HG03575 (cell line): ENCODE measurements at regions not wholly inside any gene's neighbourhood (a gene's known extent, or its start where the extent isn't known, plus 50 kb on each side); places are given as distances from the start of the nearest gene placed in this dataset.
"Not testable (repeated sequence)": the region's sequence is repeated elsewhere in the genome, so short reads cannot be mapped to it uniquely, and the experiment has no call there.

Experiments used
- ATAC-seq: cut with Tn5 transposase; IDR thresholded peaks from one replicate; pipeline ENCODE4 v1.9.1; 2021; ENCODE audit not compliant: unreplicated experiment, insufficient number of reproducible peaks, low FRiP score; ENCODE audit errors: extremely low read depth

GRCh38 chr9:106772523-106773290, 90.3 kb upstream of the ZNF462 start:
- no peak for ATAC-seq

- ATAC-seq, result no peak
These were observed 89.2 kb upstream of the ZNF462 start for GRCh38 chr9:106773750-106774149.

GRCh38 chr9:106775960-106776359, 87.0 kb upstream of the ZNF462 start:
- no peak for ATAC-seq

- ATAC-seq, result no peak
These were observed 83.2 kb upstream of the ZNF462 start for GRCh38 chr9:106779796-106780195.

DNA sequence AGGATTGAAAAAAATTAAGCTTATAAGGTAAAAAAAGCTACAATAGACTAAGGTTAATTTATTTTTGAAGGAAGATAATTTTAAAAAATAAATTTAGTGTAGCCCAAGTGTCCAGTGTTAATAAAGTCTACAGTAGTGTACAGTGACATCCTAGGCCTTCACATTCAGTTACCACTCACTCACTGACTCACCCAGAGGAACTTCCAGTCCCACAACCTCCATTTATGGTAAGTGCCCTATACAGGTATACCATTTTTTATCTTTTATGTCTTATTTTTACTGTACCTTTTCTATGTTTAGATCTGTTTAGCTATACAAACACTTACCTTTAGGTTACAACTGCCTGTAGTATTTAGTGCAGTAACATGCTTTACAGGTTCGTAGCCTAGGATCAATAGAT, 79.8 kb upstream of the ZNF462 start:
- ATAC-seq, result no peak

DNA sequence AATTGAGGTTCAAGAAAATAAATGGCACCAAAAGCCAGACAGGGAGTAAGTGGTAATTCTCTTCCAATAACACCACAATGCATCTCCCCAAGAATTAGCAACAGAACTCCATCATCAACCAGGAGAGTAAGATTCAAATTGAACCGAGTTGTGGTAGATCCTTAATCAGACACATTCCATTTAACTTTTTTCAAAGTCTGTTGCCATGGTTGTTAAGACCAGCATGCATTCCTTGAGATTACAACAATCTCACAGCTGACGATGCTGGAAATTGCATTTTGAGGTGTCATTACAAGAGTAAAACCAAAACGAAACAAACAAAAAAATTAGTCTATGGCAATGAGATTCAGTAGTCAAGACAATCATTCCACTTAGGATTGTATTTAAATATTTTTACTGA, 78.9 kb upstream of the ZNF462 start:
- ATAC-seq, result no peak

- ATAC-seq, result no peak
These were observed 77.8 kb upstream of the ZNF462 start for GRCh38 chr9:106785200-106785599.

- not testable (repeated sequence) for ATAC-seq
These were observed 74.9 kb upstream of the ZNF462 start for GRCh38 chr9:106788021-106788420.

DNA sequence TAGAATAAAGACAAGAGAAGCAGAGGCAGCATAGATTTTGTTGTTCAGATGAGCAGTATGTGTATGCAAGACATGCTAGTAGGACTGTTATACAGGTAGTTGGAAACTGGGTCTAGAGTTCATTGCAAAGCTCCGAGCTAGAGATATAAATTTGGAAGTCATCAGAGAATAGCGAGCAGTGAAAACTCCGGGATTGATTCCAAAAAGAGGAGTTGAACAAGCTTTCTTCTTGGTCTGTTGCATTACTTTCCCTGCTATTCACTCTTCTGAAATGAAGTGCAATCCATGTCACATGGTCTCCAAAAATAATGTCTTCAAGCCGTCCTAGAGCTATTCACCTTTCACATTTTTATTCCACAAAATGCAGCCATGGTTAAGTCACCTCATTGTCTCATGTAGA, 67.9 kb upstream of the ZNF462 start:
- ATAC-seq, result no peak

DNA sequence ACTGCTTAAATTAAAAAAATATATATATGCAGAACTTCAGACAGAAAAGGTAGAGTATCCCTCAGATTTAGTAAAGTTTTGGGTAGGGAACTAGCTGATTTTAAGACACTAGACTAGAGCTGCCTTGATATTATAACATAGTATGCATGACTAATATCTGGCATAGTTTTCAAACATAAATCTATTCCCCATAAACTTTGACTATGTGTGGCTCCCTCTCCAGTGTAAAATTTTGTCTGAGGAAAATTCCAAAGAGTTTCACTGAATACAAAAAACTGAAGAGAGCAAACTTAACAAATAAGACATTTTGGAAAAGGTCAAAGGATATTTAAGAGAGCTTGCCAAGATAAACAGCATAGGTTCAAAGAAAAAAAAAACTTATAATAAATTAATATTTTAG, 66.2 kb upstream of the ZNF462 start:
- no peak for ATAC-seq

- no peak for ATAC-seq
These were observed 65.7 kb upstream of the ZNF462 start for GRCh38 chr9:106797299-106797698.

GRCh38 chr9:106798016-106798799, 64.8 kb upstream of the ZNF462 start:
- ATAC-seq, result no peak

- no peak for ATAC-seq
These were observed 63.8 kb upstream of the ZNF462 start for GRCh38 chr9:106799152-106799551.

- no peak for ATAC-seq
These were observed 62.2 kb upstream of the ZNF462 start for GRCh38 chr9:106800701-106801270.

DNA sequence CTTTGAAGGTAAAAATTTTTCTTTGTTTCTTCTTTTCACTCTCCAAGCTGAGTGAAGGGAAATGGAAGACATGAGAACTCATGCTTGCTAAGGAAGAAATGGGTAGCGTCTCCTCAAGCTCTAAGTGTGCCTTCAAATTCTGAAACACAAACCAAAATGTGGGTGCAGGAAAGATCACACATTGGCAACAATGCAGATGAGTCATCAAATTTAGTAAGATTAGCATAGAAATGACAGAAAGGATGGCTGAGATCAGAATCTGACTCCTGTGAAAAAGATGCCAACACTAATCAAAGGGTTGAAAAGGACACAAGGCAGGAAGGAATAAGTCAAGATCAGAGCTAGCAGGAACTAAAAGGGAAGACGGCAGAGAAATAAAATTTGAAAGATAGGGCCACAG, 61.1 kb upstream of the ZNF462 start:
- no peak for ATAC-seq
